Dermis blood vessel endothelial cell (primary cell): ENCODE measurements at regions not wholly inside any gene's neighbourhood (a gene's known extent, or its start where the extent isn't known, plus 50 kb on each side); places are given as distances from the start of the nearest gene placed in this dataset.

Experiments
- DNase-seq: peaks from one replicate; pipeline ENCODE4 v3.0.0; 2010

GRCh38 chr5:175765858-175766257 is 105.5 kb upstream of the CPLX2 start:
- peak; percentile 4 for DNase-seq

GRCh38 chr5:175766963-175767362 is 104.4 kb upstream of the CPLX2 start:
- no peak for DNase-seq

GRCh38 chr5:175772747-175773533 is 98.4 kb upstream of the CPLX2 start:
- no peak for DNase-seq

- DNase-seq, result no peak
Observed at GRCh38 chr5:175773534-175774070, 97.8 kb upstream of the CPLX2 start.

GRCh38 chr5:175775416-175775815 is 96.0 kb upstream of the CPLX2 start:
- DNase-seq, result no peak

GRCh38 chr5:175778951-175779503 is 92.4 kb upstream of the CPLX2 start:
- peak; percentile 10 for DNase-seq

GRCh38 chr5:175783739-175784138 is 87.6 kb upstream of the CPLX2 start:
- no peak for DNase-seq

- no peak for DNase-seq
Observed at GRCh38 chr5:175784230-175784629, 87.1 kb upstream of the CPLX2 start.

GRCh38 chr5:175785681-175786080 is 85.7 kb upstream of the CPLX2 start:
- DNase-seq, result no peak

- DNase-seq, result no peak
Observed at GRCh38 chr5:175788155-175788787, 83.1 kb upstream of the CPLX2 start.

GRCh38 chr5:175789670-175790069 is 81.7 kb upstream of the CPLX2 start:
- no peak for DNase-seq

GRCh38 chr5:175790796-175791195 is 80.6 kb upstream of the CPLX2 start:
- DNase-seq, result no peak

GRCh38 chr5:175795959-175796358 is 75.4 kb upstream of the CPLX2 start:
- DNase-seq, result no peak

GRCh38 chr5:175796536-175797499 is 74.6 kb upstream of the CPLX2 start:
- peak; percentile 86 for DNase-seq

GRCh38 chr5:175797521-175798038 is 73.8 kb upstream of the CPLX2 start:
- DNase-seq, result no peak

- DNase-seq, result no peak
Observed at GRCh38 chr5:175798626-175799025, 72.8 kb upstream of the CPLX2 start.

GRCh38 chr5:175800656-175801081 is 70.7 kb upstream of the CPLX2 start:
- DNase-seq, result no peak

- DNase-seq, result no peak
Observed at GRCh38 chr5:175802361-175802760, 69.0 kb upstream of the CPLX2 start.

GRCh38 chr5:175803254-175803653 is 68.1 kb upstream of the CPLX2 start:
- no peak for DNase-seq

GRCh38 chr5:175803736-175804454 is 67.5 kb upstream of the CPLX2 start:
- DNase-seq, result no peak

- DNase-seq, result no peak
Observed at GRCh38 chr5:175805256-175806011, 65.9 kb upstream of the CPLX2 start.
